HG02763 (cell line): ENCODE measurements at regions not wholly inside any gene's neighbourhood (a gene's known extent, or its start where the extent isn't known, plus 50 kb on each side); places are given as distances from the start of the nearest gene placed in this dataset.
"Not testable (repeated sequence)": the region's sequence is repeated elsewhere in the genome, so short reads cannot be mapped to it uniquely, and the experiment has no call there.

Experiments
- ATAC-seq: cut with Tn5 transposase; IDR thresholded peaks from one replicate; pipeline ENCODE4 v1.9.1; 2021; ENCODE audit warnings: mild to moderate bottlenecking, moderate library complexity; ENCODE audit not compliant: unreplicated experiment

GRCh38 chr11:98185245-98185644, 835.5 kb upstream of the CNTN5 start:
- ATAC-seq = no peak

DNA sequence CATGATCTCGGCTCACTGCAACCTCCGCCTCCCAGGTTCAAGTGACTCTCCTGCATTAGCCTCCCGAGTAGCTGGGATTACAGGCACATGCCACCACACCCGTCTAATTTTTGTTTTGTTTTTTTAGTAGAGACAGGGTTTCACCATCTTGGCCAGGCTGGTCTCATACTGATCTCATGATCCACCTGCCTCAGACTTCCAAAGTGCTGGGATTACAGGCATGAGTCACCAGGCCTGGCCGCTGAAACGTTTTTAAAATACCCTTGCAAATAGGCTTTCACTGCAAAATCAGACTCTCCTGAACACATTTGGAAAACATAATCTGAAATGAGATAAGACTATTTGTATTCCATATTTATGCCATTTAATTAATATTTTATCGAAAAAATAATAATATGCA, 826.1 kb upstream of the CNTN5 start:
- ATAC-seq = no peak

- no peak for ATAC-seq
These were observed 825.4 kb upstream of the CNTN5 start for GRCh38 chr11:98195300-98195699.

GRCh38 chr11:98207086-98207485, 813.7 kb upstream of the CNTN5 start:
- ATAC-seq = no peak

- no peak for ATAC-seq
These were observed 793.5 kb upstream of the CNTN5 start for GRCh38 chr11:98227278-98227677.

DNA sequence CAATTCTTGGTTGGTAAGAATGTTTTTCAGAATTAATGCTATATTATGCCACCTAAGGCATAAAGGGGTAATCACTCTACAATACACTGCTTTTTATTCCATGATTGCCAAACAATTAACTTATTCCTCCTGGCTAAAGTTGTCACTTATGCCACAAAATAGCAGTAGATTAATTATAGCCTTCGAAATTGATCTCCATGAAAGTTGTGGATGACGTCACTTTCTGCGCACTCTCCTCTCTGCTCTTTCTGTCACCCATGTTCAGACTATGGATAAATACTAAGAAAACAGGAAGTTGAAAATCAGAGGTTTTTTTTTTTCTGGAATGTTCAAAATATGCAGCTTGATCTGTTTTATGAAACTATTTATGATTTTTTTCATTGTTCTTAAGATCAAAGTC, 790.1 kb upstream of the CNTN5 start:
- ATAC-seq = no peak

GRCh38 chr11:98234698-98235097, 786.1 kb upstream of the CNTN5 start:
- ATAC-seq = no peak

DNA sequence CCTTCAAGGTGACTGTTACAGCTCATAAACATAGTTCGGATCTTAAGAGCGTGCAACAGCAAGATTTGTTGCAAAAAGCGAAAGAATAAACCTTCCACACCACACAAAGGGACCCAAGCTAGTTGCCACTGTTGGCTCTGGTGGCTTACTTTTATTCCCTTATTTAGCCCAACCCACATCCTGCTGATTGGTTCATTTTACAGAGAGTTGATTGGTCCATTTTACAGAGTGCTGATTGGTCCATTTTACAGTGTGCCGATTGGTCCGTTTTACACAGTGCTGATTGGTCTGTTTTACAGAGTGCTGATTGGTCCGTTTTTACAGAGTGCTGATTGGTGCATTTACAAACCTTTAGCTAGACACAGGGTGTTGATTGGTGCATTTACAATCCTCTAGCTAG, 776.9 kb upstream of the CNTN5 start:
- ATAC-seq = no peak

DNA sequence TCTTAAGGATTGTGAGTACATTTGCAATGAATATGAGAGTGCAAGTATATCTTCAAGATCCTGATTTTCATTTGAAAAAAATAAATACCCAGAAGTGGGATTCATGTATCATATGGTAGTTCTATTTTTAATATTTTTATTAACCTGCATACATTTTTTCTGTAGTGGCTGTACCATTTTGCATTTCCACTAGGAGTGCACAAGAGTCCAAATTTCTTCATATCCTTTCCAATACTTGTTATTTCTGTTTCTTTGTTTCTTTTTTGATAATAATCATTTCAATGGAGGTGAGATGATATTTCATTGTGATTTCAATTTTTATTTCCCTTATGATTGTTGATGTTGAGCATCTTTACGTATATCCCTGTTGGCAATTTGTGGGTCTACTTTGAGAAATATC, 759.8 kb upstream of the CNTN5 start:
- no peak for ATAC-seq

GRCh38 chr11:98277251-98277912, 743.4 kb upstream of the CNTN5 start:
- ATAC-seq = no peak

GRCh38 chr11:98289617-98290263, 731.0 kb upstream of the CNTN5 start:
- ATAC-seq = no peak

- no peak for ATAC-seq
These were observed 724.5 kb upstream of the CNTN5 start for GRCh38 chr11:98296091-98296880.

DNA sequence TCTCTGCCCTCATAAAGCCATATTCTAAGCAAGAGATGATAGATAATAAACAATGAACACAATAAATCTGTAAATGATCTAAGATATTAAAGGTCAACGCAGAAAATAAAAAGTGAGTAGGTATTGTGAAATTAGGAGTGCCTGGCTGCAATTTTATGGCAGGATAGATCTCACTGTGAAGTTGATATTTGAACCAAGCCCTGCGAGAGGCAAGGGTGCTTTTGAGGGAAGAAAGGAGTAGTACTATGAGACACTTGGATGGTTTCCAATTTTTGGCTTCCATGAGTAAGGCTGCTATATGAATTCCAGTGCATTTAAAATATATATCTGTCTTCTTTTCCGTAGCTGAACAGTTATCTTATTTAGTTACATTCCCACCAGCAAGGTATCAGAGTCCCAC, 720.0 kb upstream of the CNTN5 start:
- ATAC-seq = no peak

GRCh38 chr11:98307827-98308491, 712.8 kb upstream of the CNTN5 start:
- ATAC-seq = no peak

DNA sequence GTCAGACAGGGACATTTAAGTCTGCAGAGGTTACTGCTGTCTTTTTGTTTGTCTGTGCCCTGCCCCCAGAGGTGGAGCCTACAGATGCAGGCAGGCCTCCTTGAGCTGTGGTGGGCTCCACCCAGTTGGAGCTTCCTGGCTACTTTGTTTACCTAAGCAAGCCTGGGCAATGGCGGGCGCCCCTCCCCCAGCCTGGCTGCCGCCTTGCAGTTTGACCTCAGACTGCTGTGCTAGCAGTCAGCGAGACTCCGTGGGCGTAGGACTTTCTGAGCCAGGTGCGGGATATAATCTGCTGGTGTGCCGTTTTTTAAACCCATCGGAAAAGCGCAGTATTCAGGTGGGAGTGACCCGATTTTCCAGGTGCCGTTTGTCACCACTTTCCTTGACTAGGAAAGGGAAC, 690.4 kb upstream of the CNTN5 start:
- ATAC-seq = not testable (repeated sequence)

GRCh38 chr11:98358551-98358950, 662.2 kb upstream of the CNTN5 start:
- ATAC-seq = no peak

GRCh38 chr11:98365190-98365589, 655.6 kb upstream of the CNTN5 start:
- ATAC-seq = no peak

DNA sequence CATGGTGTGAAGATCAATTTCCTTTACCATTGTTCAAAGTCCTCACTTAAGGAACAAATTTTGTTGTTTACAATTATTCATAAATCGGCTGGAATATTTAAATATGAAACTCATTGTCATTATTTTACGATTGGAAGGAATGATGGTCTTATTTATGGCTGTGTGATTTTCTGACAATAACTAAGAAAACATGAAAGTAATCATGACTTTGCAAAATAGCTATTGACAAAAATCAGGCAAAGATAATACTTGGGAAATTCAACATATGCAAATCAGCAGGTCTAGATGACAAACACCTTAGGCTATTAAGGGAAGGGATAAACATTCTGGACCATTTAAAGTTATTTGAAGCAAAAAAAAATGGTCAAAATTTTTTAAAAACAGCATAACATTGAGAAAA, 654.8 kb upstream of the CNTN5 start:
- no peak for ATAC-seq

DNA sequence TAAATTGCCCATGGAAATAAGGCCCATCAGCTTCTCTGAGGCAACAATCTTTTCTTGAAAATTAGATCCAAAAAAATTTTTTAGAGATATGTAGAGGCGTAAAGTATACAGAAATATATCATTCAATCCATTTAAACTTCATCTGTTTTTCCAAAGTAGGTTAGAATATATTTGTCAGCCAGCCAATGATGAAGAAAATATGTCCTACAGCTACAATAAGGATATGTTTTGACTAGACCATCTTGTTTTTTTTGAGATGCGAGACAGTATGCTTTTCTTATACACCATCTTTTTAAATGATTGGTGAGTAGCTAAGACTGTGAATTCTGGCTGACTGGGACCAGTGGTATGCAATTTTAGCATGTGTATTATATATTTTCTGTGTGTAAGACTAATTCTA, 630.4 kb upstream of the CNTN5 start:
- ATAC-seq = no peak

DNA sequence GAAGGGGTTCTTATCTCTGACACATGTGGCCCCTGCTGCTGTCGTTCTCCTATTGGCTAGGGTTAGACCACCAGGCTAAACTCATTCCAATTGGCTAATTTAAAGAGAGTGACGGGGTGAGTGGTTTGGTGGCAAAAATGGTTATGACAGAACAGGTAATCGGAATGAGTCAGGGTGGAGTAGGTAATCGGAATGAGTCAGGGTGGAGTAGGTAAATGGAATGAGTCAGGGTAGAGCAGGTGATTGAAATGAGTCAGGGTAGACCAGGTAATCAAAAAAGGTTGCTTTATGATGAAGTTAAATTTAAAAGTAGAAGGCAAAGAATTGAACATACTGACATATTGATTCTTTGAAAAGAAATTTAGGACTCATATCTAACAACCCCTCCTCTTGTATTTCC, 626.2 kb upstream of the CNTN5 start:
- not testable (repeated sequence) for ATAC-seq

GRCh38 chr11:98398508-98398907, 622.2 kb upstream of the CNTN5 start:
- no peak for ATAC-seq

DNA sequence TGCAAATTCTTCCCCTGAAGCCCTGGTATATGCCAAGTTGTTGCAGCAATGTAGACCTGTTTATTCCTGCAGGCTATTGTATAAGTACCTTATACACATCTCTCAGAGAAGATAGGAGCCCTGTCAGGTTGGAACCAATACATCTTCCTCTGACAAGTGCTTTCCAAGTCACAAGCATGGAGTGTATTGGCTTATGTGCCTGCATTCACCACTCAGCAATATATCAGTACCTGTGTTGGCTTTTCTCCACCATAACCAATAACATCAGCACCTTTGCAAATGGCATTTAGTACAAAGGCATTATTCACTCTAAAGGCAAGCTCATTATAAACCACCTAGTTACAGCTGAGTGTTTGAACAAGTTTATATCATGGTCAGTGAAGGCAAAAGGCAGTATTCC, 611.7 kb upstream of the CNTN5 start:
- ATAC-seq = no peak
